H9 (cell line): ENCODE measurements at regions not wholly inside any gene's neighbourhood (a gene's known extent, or its start where the extent isn't known, plus 50 kb on each side); places are given as distances from the start of the nearest gene placed in this dataset.

Source experiments
- DNase-seq: peaks from one replicate; pipeline ENCODE4 v3.0.0-alpha.2; 2017
- H2AFZ ChIP-seq: one replicate; pipeline ENCODE4 v1.6.1; 2013; ENCODE audit warnings: mild to moderate bottlenecking, low read length, control low read depth, moderate library complexity
- H2AK5ac ChIP-seq: 2 replicates; pipeline ENCODE4 v1.6.1; 2013; ENCODE audit warnings: low read length, control low read depth, mixed read lengths; ENCODE audit not compliant: insufficient read length
- H2BK120ac ChIP-seq: one replicate; pipeline ENCODE4 v1.6.1; 2013; ENCODE audit warnings: low read depth, mild to moderate bottlenecking, low read length, control low read depth, inconsistent platforms; ENCODE audit not compliant: poor library complexity, severe bottlenecking
- H2BK12ac ChIP-seq: 2 replicates; pipeline ENCODE4 v1.6.1; 2013; ENCODE audit warnings: low read length, control low read depth, mixed read lengths, low read depth; ENCODE audit not compliant: insufficient read length
- H2BK15ac ChIP-seq: 2 replicates; pipeline ENCODE4 v1.6.1; 2013; ENCODE audit warnings: low read depth, low read length, control low read depth
- H2BK20ac ChIP-seq: one replicate; pipeline ENCODE4 v1.6.1; 2013; ENCODE audit warnings: low read depth, mild to moderate bottlenecking, low read length, control low read depth, inconsistent platforms; ENCODE audit not compliant: poor library complexity, severe bottlenecking
- H2BK5ac ChIP-seq: 2 replicates; pipeline ENCODE4 v1.6.1; 2013; ENCODE audit warnings: low read length, control low read depth, mixed read lengths; ENCODE audit not compliant: insufficient read length
- H3K14ac ChIP-seq: 2 replicates; pipeline ENCODE4 v1.6.1; 2013; ENCODE audit warnings: low read length, control low read depth; ENCODE audit not compliant: insufficient read depth
- H3K18ac ChIP-seq: 2 replicates; pipeline ENCODE4 v1.6.1; 2013; ENCODE audit warnings: low read depth, mild to moderate bottlenecking, mixed read lengths, low read length, control low read depth; ENCODE audit not compliant: insufficient read length
- H3K23ac ChIP-seq: 2 replicates; pipeline ENCODE4 v1.6.1; 2013; ENCODE audit warnings: low read length, control low read depth, mixed read lengths, low read depth; ENCODE audit not compliant: insufficient read length
- H3K23me2 ChIP-seq: 2 replicates; pipeline ENCODE4 v1.6.1; 2013; ENCODE audit warnings: low read depth, mild to moderate bottlenecking, mixed read lengths, low read length, control low read depth; ENCODE audit not compliant: insufficient read length, poor library complexity, severe bottlenecking
- H3K27ac ChIP-seq: 2 replicates; pipeline ENCODE4 v1.5.1; 2013; ENCODE audit warnings: low read length, control low read depth, mixed read lengths, low read depth; ENCODE audit not compliant: insufficient read length
- H3K27me3 ChIP-seq: 2 replicates; pipeline ENCODE4 v1.6.1; 2013; ENCODE audit warnings: low read length, control low read depth, inconsistent platforms; ENCODE audit not compliant: insufficient read depth
- H3K4ac ChIP-seq: 2 replicates; pipeline ENCODE4 v1.6.1; 2013; ENCODE audit warnings: low read depth, mild to moderate bottlenecking, control low read depth, inconsistent platforms, low read length, moderate library complexity
- H3K4me1 ChIP-seq: 2 replicates; pipeline ENCODE4 v1.6.1; 2013; ENCODE audit warnings: low read length, control low read depth, inconsistent platforms; ENCODE audit not compliant: insufficient read depth
- H3K4me2 ChIP-seq: 2 replicates; pipeline ENCODE4 v1.6.1; 2013; ENCODE audit warnings: low read length, control low read depth, mixed read lengths; ENCODE audit not compliant: insufficient read length, insufficient read depth
- H3K56ac ChIP-seq: 2 replicates; pipeline ENCODE4 v1.6.1; 2013; ENCODE audit warnings: low read depth, mild to moderate bottlenecking, mixed read lengths, low read length, control low read depth; ENCODE audit not compliant: insufficient read length
- H3K79me1 ChIP-seq: 2 replicates; pipeline ENCODE4 v1.6.1; 2013; ENCODE audit warnings: low read depth, mild to moderate bottlenecking, moderate library complexity, low read length, control low read depth, inconsistent platforms; ENCODE audit not compliant: insufficient read depth, poor library complexity, severe bottlenecking
- H3K79me2 ChIP-seq: 2 replicates; pipeline ENCODE4 v1.6.1; 2013; ENCODE audit warnings: low read length, control low read depth, inconsistent platforms; ENCODE audit not compliant: insufficient read depth
- H3K9ac ChIP-seq: 2 replicates; pipeline ENCODE4 v1.6.1; 2013; ENCODE audit warnings: low read length, control low read depth, mixed read lengths; ENCODE audit not compliant: insufficient read length; ENCODE audit errors: extremely low read depth
- H3K9me3 ChIP-seq: one replicate; pipeline ENCODE4 v1.6.1; 2013; ENCODE audit warnings: low read depth, low read length, inconsistent platforms; ENCODE audit not compliant: control insufficient read depth
- H3T11ph ChIP-seq: one replicate; pipeline ENCODE4 v1.6.1; 2013; ENCODE audit warnings: mild to moderate bottlenecking, low read length, control low read depth, inconsistent platforms
- H4K20me1 ChIP-seq: one replicate; pipeline ENCODE4 v1.6.1; 2013; ENCODE audit not compliant: control insufficient read depth, insufficient read length, insufficient read depth
- H4K5ac ChIP-seq: 2 replicates; pipeline ENCODE4 v1.6.1; 2013; ENCODE audit warnings: low read depth, mild to moderate bottlenecking, mixed read lengths, low read length, control low read depth; ENCODE audit not compliant: insufficient read length
- H4K8ac ChIP-seq: replicated peaks from 2 replicates; pipeline ENCODE4 v1.6.1; 2013; ENCODE audit warnings: low read length, control low read depth, mixed read lengths, low read depth; ENCODE audit not compliant: insufficient read length
- H4K91ac ChIP-seq: 2 replicates; pipeline ENCODE4 v1.6.1; 2013; ENCODE audit warnings: low read depth, mild to moderate bottlenecking, moderate library complexity, mixed read lengths, low read length, control low read depth; ENCODE audit not compliant: insufficient read length
- H3K27ac Mint-ChIP-seq, 3 experiments: 2 replicates in 2 of 3; 3 replicates in 1 of 3; pipeline ENCODE4 v1.8.0; 2020 to 2021; ENCODE audit warnings: mixed read lengths in 3 of 3, mild to moderate bottlenecking in 1 of 3, moderate library complexity in 1 of 3
- H3K27me3 Mint-ChIP-seq: 2 replicates; pipeline ENCODE4 v1.8.0; 2021; ENCODE audit warnings: low read depth, mild to moderate bottlenecking, moderate library complexity, mixed read lengths
- H3K36me3 Mint-ChIP-seq, 3 experiments: 2 replicates in 2 of 3; 3 replicates in 1 of 3; pipeline ENCODE4 v1.8.0; 2020 to 2021; ENCODE audit warnings: low read depth in 3 of 3, mixed read lengths in 3 of 3; ENCODE audit not compliant: insufficient read depth in 1 of 3
- H3K4me1 Mint-ChIP-seq, 2 experiments: 2 replicates each; pipeline ENCODE4 v1.8.0; 2020; ENCODE audit warnings: mixed read lengths in 2 of 2
- H3K4me3 Mint-ChIP-seq, 2 experiments: 2 replicates in 1 of 2; 3 replicates in 1 of 2; pipeline ENCODE4 v1.8.0; 2020 to 2021; ENCODE audit warnings: mild to moderate bottlenecking in 2 of 2, mixed read lengths in 2 of 2, moderate library complexity in 1 of 2
- H3K9me3 Mint-ChIP-seq, 2 experiments: 2 replicates in 1 of 2; 3 replicates in 1 of 2; pipeline ENCODE4 v1.8.0; 2020; ENCODE audit warnings: mild to moderate bottlenecking in 2 of 2, mixed read lengths in 2 of 2, moderate library complexity in 1 of 2
- CTCF ChIP-seq: fragments of 200-600 bp; sonication (generic); conservative IDR thresholded peaks from 3 replicates; pipeline ENCODE4 v1.8.0; 2021; ENCODE audit warnings: antibody characterized with exemption, mild to moderate bottlenecking
- WGBS: extraction: QIAGEN DNeasy Blood & Tissue Kit; methylation state at CpG from one replicate; pipeline ENCODE4 v1.1.7; 2013; ENCODE audit warnings: missing lambda C conversion rate, low lambda C conversion rate, mixed read lengths; ENCODE audit not compliant: insufficient read length; ENCODE audit errors: extremely low coverage; 5-methylcytosine and 5-hydroxymethylcytosine counted together

- no peak overlapping the region for H3K4me3 Mint-ChIP-seq
- no peaks in the 10 kb centered on the region for H3K9me3 ChIP-seq
- no peak overlapping the region for H2BK20ac ChIP-seq
- H2BK5ac ChIP-seq, result no peak overlapping the region
- no peak overlapping the region for H3K23ac ChIP-seq
- H4K20me1 ChIP-seq, result no peaks in the 10 kb centered on the region
- no peaks in the 10 kb centered on the region for H3K23me2 ChIP-seq
- H2AFZ ChIP-seq, result no peak overlapping the region
- no peak overlapping the region for H2AK5ac ChIP-seq
- H3K4me2 ChIP-seq, result no peak overlapping the region
- no peak overlapping the region for H2BK120ac ChIP-seq
- H3K79me2 ChIP-seq, result no peaks in the 10 kb centered on the region
- no peak overlapping the region for H3K14ac ChIP-seq
- no peaks in the 10 kb centered on the region for H3K79me1 ChIP-seq
- H3K9ac ChIP-seq, result no peak overlapping the region
- no peak overlapping the region for H3K27ac ChIP-seq
- H3K27ac Mint-ChIP-seq, result peak overlapping the region; percentile 53 to 96 (median 79); a peak in 6 of 7 replicates
- H3K4ac ChIP-seq, result no peak overlapping the region
- H3K4me1 Mint-ChIP-seq, result peaks cover 40 to 44% of the 10 kb centered on the region in 2 experiments
- no peaks in the 10 kb centered on the region for H3K9me3 Mint-ChIP-seq
- DNase-seq, result no peak
- no CpG with 5 or more reads among the region's 10 CpGs for WGBS
- H2BK12ac ChIP-seq, result no peak overlapping the region
- no peaks in the 10 kb centered on the region for H3K27me3 Mint-ChIP-seq
- H4K8ac ChIP-seq, result no peak overlapping the region
- H3K36me3 Mint-ChIP-seq, result peaks cover 0 to 16% (median 4%) of the 10 kb centered on the region in 3 experiments; a peak in 2 of 7 replicates
- H4K5ac ChIP-seq, result no peak overlapping the region
- no peak overlapping the region for H3T11ph ChIP-seq
- H3K18ac ChIP-seq, result no peak overlapping the region
- no peak overlapping the region for H3K56ac ChIP-seq
- peaks cover 14% of the 10 kb centered on the region for H3K4me1 ChIP-seq
- H2BK15ac ChIP-seq, result no peak overlapping the region
- no peak overlapping the region for H4K91ac ChIP-seq
- no peaks in the 10 kb centered on the region for H3K27me3 ChIP-seq
- TF ChIP-seq CTCF, result no peak
Observed at GRCh38 chr9:2285416-2286332, 270.5 kb downstream of the SMARCA2 start.
